ENCODE measurements at regions not wholly inside any gene's neighbourhood (a gene's known extent, or its start where the extent isn't known, plus 50 kb on each side); places are given as distances from the start of the nearest gene placed in this dataset.

- TF ChIP-seq CTCF (IDR thresholded peaks at IDR 0.05 in 8 of 11, conservative IDR thresholded peaks at IDR 0.05 in 3 of 11) (no peak), POLR2AphosphoS5 (IDR thresholded peaks at IDR 0.05) (no peak), POLR2A (IDR thresholded peaks at IDR 0.05) (no peak)
- WGBS, 5 donors, result 62 to 85% (median 77%) methylated on average over 5 of the region's 5 CpGs
- Histone ChIP-seq H3K9me3 (peaks cover 0 to 2% (median 0%) of the 10 kb centered on the region in 8 donors), H3K27ac (no peak overlapping the region), H3K27me3 (replicated peaks in 1 of 7) (peaks cover 0 to 10% (median 0%) of the 10 kb centered on the region in 7 donors), H3K4me3 (no peak overlapping the region), H3K36me3 (no peaks in the 10 kb centered on the region), H3K4me1 (peaks cover 0 to 13% (median 5%) of the 10 kb centered on the region in 6 donors)
- intact Hi-C loops (cut with DNase I; ENCODE audit: low total_unique reads), result no loop called here
- no peak for DNase-seq
These were observed 117.4 kb upstream of the SLC24A3 start for GRCh38 chr20:19094959-19095541.

DNA sequence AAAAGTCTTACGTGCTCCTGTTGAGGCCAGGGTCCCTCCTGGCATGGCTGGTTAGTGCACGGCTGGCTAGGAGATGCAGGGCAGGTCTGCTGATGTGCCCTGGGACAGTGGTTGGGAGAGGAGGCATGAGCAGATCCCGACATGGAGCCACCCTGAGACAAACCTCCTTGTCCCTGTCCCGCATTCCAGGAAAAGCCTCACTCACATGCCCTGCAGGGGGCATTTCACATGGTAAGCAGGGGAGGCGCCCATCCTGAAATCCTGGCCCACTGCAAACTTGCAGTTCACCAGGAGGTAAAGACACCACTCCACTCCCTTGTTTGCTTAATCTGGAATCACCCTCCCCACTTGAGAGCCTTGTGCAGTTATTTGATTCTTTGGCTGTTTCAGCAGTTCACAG, 116.7 kb upstream of the SLC24A3 start:
- Histone ChIP-seq H3K36me3 (no peaks in the 10 kb centered on the region), H3K9me3 (no peaks in the 10 kb centered on the region), H3K27me3 (replicated peaks in 1 of 7) (peaks cover 0 to 4% (median 0%) of the 10 kb centered on the region in 7 donors), H3K4me1 (peaks cover 0 to 13% (median 5%) of the 10 kb centered on the region in 6 donors), H3K4me3 (no peak overlapping the region), H3K27ac (no peak overlapping the region)
- 74 to 84% (median 78%) methylated on average over 3 to 5 of the region's 5 CpGs for WGBS, 5 donors
- no peak for DNase-seq
- TF ChIP-seq POLR2AphosphoS5 (IDR thresholded peaks at IDR 0.05) (no peak), CTCF (IDR thresholded peaks at IDR 0.05 in 8 of 11, conservative IDR thresholded peaks at IDR 0.05 in 3 of 11) (no peak), POLR2A (IDR thresholded peaks at IDR 0.05) (no peak)
- intact Hi-C loops (cut with DNase I; ENCODE audit: low total_unique reads), result no loop called here

GRCh38 chr20:19096843-19097242, 115.6 kb upstream of the SLC24A3 start:
- H3K9me3 ChIP-seq, result no peaks in the 10 kb centered on the region
- H3K4me1 ChIP-seq, result peaks cover 0 to 13% (median 5%) of the 10 kb centered on the region in 6 donors
- H3K36me3 ChIP-seq, result no peaks in the 10 kb centered on the region
- H3K27ac ChIP-seq, result no peak overlapping the region
- TF ChIP-seq CTCF (IDR thresholded peaks at IDR 0.05 in 8 of 11, conservative IDR thresholded peaks at IDR 0.05 in 3 of 11) (no peak), POLR2A (IDR thresholded peaks at IDR 0.05) (no peak), POLR2AphosphoS5 (IDR thresholded peaks at IDR 0.05) (no peak)
- intact Hi-C loops (cut with DNase I; ENCODE audit: low total_unique reads), result no loop called here
- no peak overlapping the region for H3K4me3 ChIP-seq
- DNase-seq, result no peak
- peaks cover 0 to 4% (median 0%) of the 10 kb centered on the region in 7 donors for H3K27me3 ChIP-seq (replicated peaks in 1 of 7)
- WGBS, 5 donors, result 93 to 97% (median 96%) methylated on average over 2 of the region's 2 CpGs

GRCh38 chr20:19098117-19098516, 114.3 kb upstream of the SLC24A3 start:
- peaks cover 0 to 4% (median 0%) of the 10 kb centered on the region in 7 donors for H3K27me3 ChIP-seq (replicated peaks in 1 of 7)
- intact Hi-C loops (cut with DNase I; ENCODE audit: low total_unique reads), result no loop called here
- peaks cover 0 to 13% (median 5%) of the 10 kb centered on the region in 6 donors for H3K4me1 ChIP-seq
- TF ChIP-seq POLR2A (IDR thresholded peaks at IDR 0.05), result no peak
- TF ChIP-seq CTCF (IDR thresholded peaks at IDR 0.05 in 8 of 11, conservative IDR thresholded peaks at IDR 0.05 in 3 of 11), result no peak
- no peak for TF ChIP-seq POLR2AphosphoS5 (IDR thresholded peaks at IDR 0.05)
- H3K36me3 ChIP-seq, result no peaks in the 10 kb centered on the region
- no peak for DNase-seq
- WGBS, 5 donors, result 84 to 92% (median 91%) methylated on average over 4 of the region's 4 CpGs
- no peak overlapping the region for H3K27ac ChIP-seq
- peaks cover 0 to 5% (median 0%) of the 10 kb centered on the region in 8 donors for H3K9me3 ChIP-seq
- no peak overlapping the region for H3K4me3 ChIP-seq
